H1 (cell line): ENCODE measurements at regions not wholly inside any gene's neighbourhood (a gene's known extent, or its start where the extent isn't known, plus 50 kb on each side); places are given as distances from the start of the nearest gene placed in this dataset.

Experiments used
- CTCF ChIA-PET: fragments of 300-600 bp; sonication (Branson Sonifier 250); formaldehyde crosslinking; loops from one replicate; lab custom pipeline; 2021; ENCODE audit not compliant: partially characterized antibody; lab: Charles Lee
- POLR2A ChIA-PET: fragments of 300-600 bp; sonication (Branson Sonifier 250); formaldehyde crosslinking; loops from one replicate; lab custom pipeline; 2021; ENCODE audit warnings: inconsistent platforms; ENCODE audit not compliant: partially characterized antibody; lab: Charles Lee
- DNase-seq, 2 experiments: peaks; one replicate each; pipeline versions ENCODE4 v3.0.0 to v3.0.0-alpha.2; 2010 to 2022; ENCODE audit warnings: low spot score in 2 of 2, low read depth in 1 of 2, mixed read lengths in 1 of 2
- FAIRE-seq: peaks from 2 replicates; lab custom pipeline; 2011; peaks lifted over from hg19 to GRCh38; lab: Jason Lieb, UNC
- H2AFZ ChIP-seq: 2 replicates; pipeline ENCODE4 v1.8.1; 2012; ENCODE audit warnings: low read length, inconsistent platforms
- H2AK5ac ChIP-seq: 2 replicates; pipeline ENCODE4 v1.6.1; 2013; ENCODE audit warnings: low read depth, low read length
- H2BK120ac ChIP-seq: replicated peaks from 2 replicates; pipeline ENCODE3; 2013; ENCODE audit warnings: low read depth, low read length, inconsistent platforms
- H2BK12ac ChIP-seq: 2 replicates; pipeline ENCODE4 v1.6.1; 2013; ENCODE audit warnings: low read depth, low read length
- H2BK15ac ChIP-seq: 2 replicates; pipeline ENCODE4 v1.6.1; 2013; ENCODE audit warnings: low read length
- H2BK20ac ChIP-seq: 2 replicates; pipeline ENCODE4 v1.6.1; 2013; ENCODE audit warnings: low read length
- H2BK5ac ChIP-seq: 2 replicates; pipeline ENCODE4 v1.6.1; 2013; ENCODE audit warnings: low read depth, low read length
- H3K14ac ChIP-seq: 2 replicates; pipeline ENCODE4 v1.6.1; 2013; ENCODE audit warnings: inconsistent platforms; ENCODE audit not compliant: insufficient read length
- H3K18ac ChIP-seq: 2 replicates; pipeline ENCODE4 v1.6.1; 2013; ENCODE audit warnings: low read length; ENCODE audit errors: extremely low read depth
- H3K23ac ChIP-seq: 2 replicates; pipeline ENCODE4 v1.6.1; 2013; ENCODE audit warnings: inconsistent platforms; ENCODE audit not compliant: insufficient read length
- H3K23me2 ChIP-seq: 2 replicates; pipeline ENCODE4 v1.6.1; 2013; ENCODE audit warnings: low read depth, low read length
- H3K27ac ChIP-seq: 2 replicates; pipeline ENCODE4 v1.6.1; 2011; ENCODE audit warnings: low read depth, low read length, inconsistent platforms
- H3K27me3 ChIP-seq, 4 experiments: replicated peaks in 1 of 4; 1 replicate in 1 of 4; 2 replicates in 3 of 4; pipeline versions ENCODE4 v1.6.1 to v1.8.1; 2011 to 2013; ENCODE audit warnings: low read length in 3 of 4, mild to moderate bottlenecking in 3 of 4, inconsistent platforms in 2 of 4, mixed read lengths in 2 of 4, moderate library complexity in 1 of 4; ENCODE audit not compliant: control insufficient read depth in 3 of 4, insufficient read depth in 3 of 4; ENCODE audit errors: extremely low read depth in 1 of 4
- H3K36me3 ChIP-seq, 4 experiments: 2 replicates each; pipeline versions ENCODE4 v1.6.1 to v1.8.1; 2011 to 2013; ENCODE audit warnings: mild to moderate bottlenecking in 4 of 4, low read length in 3 of 4, moderate library complexity in 2 of 4, control low read depth in 1 of 4, inconsistent platforms in 1 of 4; ENCODE audit not compliant: insufficient read depth in 4 of 4, control insufficient read depth in 2 of 4
- H3K4ac ChIP-seq: replicated peaks from 2 replicates; pipeline ENCODE3; 2013; ENCODE audit warnings: low read length, low read depth, mixed read lengths, inconsistent platforms; ENCODE audit not compliant: insufficient read length
- H3K4me1 ChIP-seq, 4 experiments: replicated peaks in 1 of 4; 1 replicate in 1 of 4; 2 replicates in 3 of 4; pipeline versions ENCODE4 v1.6.1 to v1.8.1; 2011 to 2013; ENCODE audit warnings: low read length in 3 of 4, inconsistent platforms in 2 of 4, mixed read lengths in 1 of 4; ENCODE audit not compliant: insufficient read depth in 4 of 4, control insufficient read depth in 3 of 4
- H3K4me2 ChIP-seq, 2 experiments: 2 replicates each; pipeline versions ENCODE4 v1.6.1 to v1.8.1; 2011 to 2013; ENCODE audit warnings: low read depth in 2 of 2, low read length in 2 of 2, control low read depth in 1 of 2, inconsistent platforms in 1 of 2, mild to moderate bottlenecking in 1 of 2; ENCODE audit not compliant: insufficient read depth in 1 of 2
- H3K4me3 ChIP-seq, 4 experiments: fragments of 200-600, 300-600 bp in 1 of 4; sonication (generic), shearing (Covaris generic), sonication (Bioruptor Twin) in 1 of 4; 2 replicates each; pipeline versions ENCODE4 v1.5.1 to v1.8.1; 2011 to 2016; ENCODE audit warnings: low read length in 4 of 4, low read depth in 3 of 4, control low read depth in 2 of 4, inconsistent platforms in 2 of 4, mild to moderate bottlenecking in 2 of 4, mixed read lengths in 1 of 4, moderate library complexity in 1 of 4; ENCODE audit not compliant: insufficient read depth in 2 of 4; ENCODE audit errors: extremely low read depth in 1 of 4
- H3K56ac ChIP-seq: replicated peaks from 2 replicates; pipeline ENCODE3; 2013; ENCODE audit warnings: low read depth, mild to moderate bottlenecking, mixed read lengths, low read length, inconsistent platforms; ENCODE audit not compliant: insufficient read length
- H3K79me1 ChIP-seq: 2 replicates; pipeline ENCODE4 v1.6.1; 2013; ENCODE audit warnings: low read depth, low read length, control low read depth
- H3K79me2 ChIP-seq, 2 experiments: 2 replicates each; pipeline versions ENCODE4 v1.6.1 to v1.8.1; 2012 to 2013; ENCODE audit warnings: low read length in 2 of 2, mild to moderate bottlenecking in 2 of 2, inconsistent platforms in 1 of 2; ENCODE audit not compliant: insufficient read depth in 2 of 2, control insufficient read depth in 1 of 2
- H3K9ac ChIP-seq, 4 experiments: replicated peaks in 1 of 4; 1 replicate in 1 of 4; 2 replicates in 3 of 4; pipeline versions ENCODE4 v1.6.1 to v1.8.1; 2011 to 2013; ENCODE audit warnings: low read depth in 3 of 4, low read length in 3 of 4, control low read depth in 2 of 4, mild to moderate bottlenecking in 2 of 4, moderate library complexity in 2 of 4, inconsistent platforms in 1 of 4; ENCODE audit errors: extremely low read depth in 1 of 4
- H3K9me3 ChIP-seq, 2 experiments: 2 replicates each; pipeline versions ENCODE4 v1.6.1 to v1.8.1; 2012 to 2013; ENCODE audit warnings: mild to moderate bottlenecking in 2 of 2, moderate library complexity in 2 of 2, control low read depth in 1 of 2, inconsistent platforms in 1 of 2, low read depth in 1 of 2, low read length in 1 of 2, mixed read lengths in 1 of 2; ENCODE audit not compliant: insufficient read depth in 2 of 2
- H4K20me1 ChIP-seq, 2 experiments: replicated peaks in 1 of 2; 2 replicates each; pipeline versions ENCODE3 to v1.8.1; 2011 to 2013; ENCODE audit warnings: inconsistent platforms in 2 of 2, low read length in 2 of 2, mild to moderate bottlenecking in 1 of 2; ENCODE audit not compliant: insufficient read depth in 2 of 2, control insufficient read depth in 1 of 2
- H4K5ac ChIP-seq: 2 replicates; pipeline ENCODE4 v1.6.1; 2013; ENCODE audit warnings: low read length, low read depth, mixed read lengths, inconsistent platforms; ENCODE audit not compliant: insufficient read length
- H4K8ac ChIP-seq: 2 replicates; pipeline ENCODE4 v1.8.0; 2013; ENCODE audit warnings: mild to moderate bottlenecking, moderate library complexity, low read length, inconsistent platforms; ENCODE audit not compliant: insufficient read depth; ENCODE audit errors: extremely low read depth
- H4K91ac ChIP-seq: replicated peaks from 2 replicates; pipeline ENCODE3; 2013; ENCODE audit warnings: low read length, mixed read lengths, inconsistent platforms; ENCODE audit not compliant: insufficient read length
- CBX8 ChIP-seq: fragments of 300-800, 300-1000 bp; sonication (generic); IDR thresholded peaks from 2 replicates; pipeline ENCODE4 v1.7.1; 2016; ENCODE audit warnings: low read depth, low read length, borderline replicate concordance
- JUND ChIP-seq: IDR thresholded peaks from 2 replicates; pipeline ENCODE4 v1.6.1; 2011; ENCODE audit warnings: mild to moderate bottlenecking, improper control_type of control experiment, low read length
- NANOG ChIP-seq: IDR thresholded peaks from 2 replicates; pipeline ENCODE4 v1.6.1; 2011; ENCODE audit warnings: low read length, low read depth, mild to moderate bottlenecking, inconsistent platforms; ENCODE audit not compliant: insufficient read depth, poor library complexity, severe bottlenecking
- POU5F1 ChIP-seq: IDR thresholded peaks from 2 replicates; pipeline ENCODE4 v1.6.1; 2011; ENCODE audit warnings: low read depth, mild to moderate bottlenecking, low read length, moderate library complexity
- WGBS, 2 experiments: shearing (Covaris generic) in 1 of 2; methylation state at CpG; one replicate each; pipeline versions ENCODE4 v1.1.6 to v1.1.7; 2013 to 2015; ENCODE audit warnings: low lambda C conversion rate in 2 of 2, mixed read lengths in 2 of 2, inconsistent platforms in 1 of 2, low coverage in 1 of 2, missing lambda C conversion rate in 1 of 2; ENCODE audit not compliant: insufficient replicate concordance in 2 of 2, insufficient coverage in 1 of 2, insufficient read length in 1 of 2; ENCODE audit errors: extremely low coverage in 1 of 2, missing lambda C conversion rate in 1 of 2; 5-methylcytosine and 5-hydroxymethylcytosine counted together

- no peak overlapping the region for H4K91ac ChIP-seq
- no peak overlapping the region for H2BK5ac ChIP-seq
- DNase-seq, result no peak
- H3K14ac ChIP-seq, result no peak overlapping the region
- no peak overlapping the region for H4K8ac ChIP-seq
- no peak overlapping the region for H3K56ac ChIP-seq
- no peak overlapping the region for H4K5ac ChIP-seq
- H2BK20ac ChIP-seq, result no peak overlapping the region
- H3K23ac ChIP-seq, result no peak overlapping the region
- H3K79me2 ChIP-seq, result no peaks in the 10 kb centered on the region
- H3K36me3 ChIP-seq, result no peaks in the 10 kb centered on the region
- no peaks in the 10 kb centered on the region for H3K23me2 ChIP-seq
- no peak overlapping the region for H3K4ac ChIP-seq
- no peak overlapping the region for H2AK5ac ChIP-seq
- no peaks in the 10 kb centered on the region for H4K20me1 ChIP-seq
- no peak overlapping the region for H3K4me2 ChIP-seq
- H3K9ac ChIP-seq, result no peak overlapping the region
- H3K27me3 ChIP-seq, result no peaks in the 10 kb centered on the region
- 87% methylated on average over 1 of the region's 1 CpG; no CpG with 5 or more reads in 1 of the 2 experiments for WGBS, 2 experiments
- no peak for FAIRE-seq
- TF ChIP-seq CBX8 (no peak), JUND (no peak), NANOG (no peak), POU5F1 (no peak)
- ChIA-PET CTCF (no interaction called here), POLR2A (no interaction called here)
- H2BK120ac ChIP-seq, result no peak overlapping the region
- no peak overlapping the region for H2AFZ ChIP-seq
- no peak overlapping the region for H2BK12ac ChIP-seq
- no peak overlapping the region for H3K4me3 ChIP-seq
- H3K79me1 ChIP-seq, result no peaks in the 10 kb centered on the region
- H3K18ac ChIP-seq, result no peak overlapping the region
- no peaks in the 10 kb centered on the region for H3K9me3 ChIP-seq
- no peak overlapping the region for H2BK15ac ChIP-seq
- H3K4me1 ChIP-seq, result no peaks in the 10 kb centered on the region
- no peak overlapping the region for H3K27ac ChIP-seq
These were observed 419.2 kb downstream of the SLITRK6 start for GRCh38 chr13:85379991-85380390.
